ENCODE measurements at regions not wholly inside any gene's neighbourhood (a gene's known extent, or its start where the extent isn't known, plus 50 kb on each side); places are given as distances from the start of the nearest gene placed in this dataset.
"Not testable (repeated sequence)": the region's sequence is repeated elsewhere in the genome, so short reads cannot be mapped to it uniquely, and the experiment has no call there.

- H3K36me3 Mint-ChIP-seq (ENCODE audit: unreplicated experiment): no peaks in the 10 kb centered on the region
- no peak overlapping the region for H3K4me3 Mint-ChIP-seq (ENCODE audit: unreplicated experiment)
- H3K27me3 Mint-ChIP-seq (ENCODE audit: unreplicated experiment): peaks cover under 1% of the 10 kb centered on the region
- TF ChIP-seq CTCF (IDR thresholded peaks at IDR 0.05; ENCODE audit: partially characterized antibody, unreplicated experiment): no peak
- H3K9me3 Mint-ChIP-seq (ENCODE audit: unreplicated experiment): no peaks in the 10 kb centered on the region
- no peaks in the 10 kb centered on the region for H3K4me1 Mint-ChIP-seq (ENCODE audit: low read depth, unreplicated experiment)
- H3K27ac Mint-ChIP-seq (ENCODE audit: unreplicated experiment): no peak overlapping the region
- DNase-seq: no peak
Observed at GRCh38 chr9:28487561-28487960, 914.3 kb upstream of the C9orf72 start.

- H3K4me3 Mint-ChIP-seq (ENCODE audit: unreplicated experiment): no peak overlapping the region
Observed at GRCh38 chr9:28491121-28491520, 917.8 kb upstream of the C9orf72 start.

GRCh38 chr9:28498168-28498567 lies 924.9 kb upstream of the C9orf72 start:
- not testable (repeated sequence) for H3K4me1 Mint-ChIP-seq (ENCODE audit: low read depth, unreplicated experiment); H3K27ac Mint-ChIP-seq (ENCODE audit: unreplicated experiment); H3K36me3 Mint-ChIP-seq (ENCODE audit: unreplicated experiment); H3K4me3 Mint-ChIP-seq (ENCODE audit: unreplicated experiment); DNase-seq; H3K9me3 Mint-ChIP-seq (ENCODE audit: unreplicated experiment); H3K27me3 Mint-ChIP-seq (ENCODE audit: unreplicated experiment)

More at GRCh38 chr9:28491121-28491520, 917.8 kb upstream of the C9orf72 start:
- TF ChIP-seq CTCF (IDR thresholded peaks at IDR 0.05; ENCODE audit: partially characterized antibody, unreplicated experiment): no peak
- no peaks in the 10 kb centered on the region for H3K9me3 Mint-ChIP-seq (ENCODE audit: unreplicated experiment)
- no peak for DNase-seq
- H3K27me3 Mint-ChIP-seq (ENCODE audit: unreplicated experiment): peaks cover 2% of the 10 kb centered on the region
- no peaks in the 10 kb centered on the region for H3K4me1 Mint-ChIP-seq (ENCODE audit: low read depth, unreplicated experiment)
- H3K27ac Mint-ChIP-seq (ENCODE audit: unreplicated experiment): no peak overlapping the region
- H3K36me3 Mint-ChIP-seq (ENCODE audit: unreplicated experiment): peaks cover 5% of the 10 kb centered on the region

- TF ChIP-seq CTCF (IDR thresholded peaks at IDR 0.05; ENCODE audit: partially characterized antibody, unreplicated experiment): no peak
Observed at GRCh38 chr9:28502189-28502588, 928.9 kb upstream of the C9orf72 start.

GRCh38 chr9:28502741-28503140 lies 929.5 kb upstream of the C9orf72 start:
- Mint-ChIP-seq H3K4me3 (ENCODE audit: unreplicated experiment) (no peak overlapping the region), H3K27me3 (ENCODE audit: unreplicated experiment) (no peaks in the 10 kb centered on the region), H3K9me3 (ENCODE audit: unreplicated experiment) (no peaks in the 10 kb centered on the region), H3K36me3 (ENCODE audit: unreplicated experiment) (no peaks in the 10 kb centered on the region), H3K4me1 (ENCODE audit: low read depth, unreplicated experiment) (no peaks in the 10 kb centered on the region), H3K27ac (ENCODE audit: unreplicated experiment) (no peak overlapping the region)
- TF ChIP-seq CTCF (IDR thresholded peaks at IDR 0.05; ENCODE audit: partially characterized antibody, unreplicated experiment): no peak
- DNase-seq: no peak

More at GRCh38 chr9:28502189-28502588, 928.9 kb upstream of the C9orf72 start:
- Mint-ChIP-seq H3K27me3 (ENCODE audit: unreplicated experiment) (no peaks in the 10 kb centered on the region), H3K27ac (ENCODE audit: unreplicated experiment) (no peak overlapping the region), H3K4me1 (ENCODE audit: low read depth, unreplicated experiment) (no peaks in the 10 kb centered on the region), H3K36me3 (ENCODE audit: unreplicated experiment) (no peaks in the 10 kb centered on the region), H3K9me3 (ENCODE audit: unreplicated experiment) (no peaks in the 10 kb centered on the region), H3K4me3 (ENCODE audit: unreplicated experiment) (no peak overlapping the region)
- DNase-seq: no peak

- H3K27ac Mint-ChIP-seq (ENCODE audit: unreplicated experiment): no peak overlapping the region
- no peaks in the 10 kb centered on the region for H3K9me3 Mint-ChIP-seq (ENCODE audit: unreplicated experiment)
- no peak for DNase-seq
- no peaks in the 10 kb centered on the region for H3K4me1 Mint-ChIP-seq (ENCODE audit: low read depth, unreplicated experiment)
- no peaks in the 10 kb centered on the region for H3K27me3 Mint-ChIP-seq (ENCODE audit: unreplicated experiment)
- no peak for TF ChIP-seq CTCF (IDR thresholded peaks at IDR 0.05; ENCODE audit: partially characterized antibody, unreplicated experiment)
- H3K36me3 Mint-ChIP-seq (ENCODE audit: unreplicated experiment): no peaks in the 10 kb centered on the region
- H3K4me3 Mint-ChIP-seq (ENCODE audit: unreplicated experiment): no peak overlapping the region
Observed at GRCh38 chr9:28503573-28503972, 930.3 kb upstream of the C9orf72 start.
